GM19395 (cell line): ENCODE measurements at regions not wholly inside any gene's neighbourhood (a gene's known extent, or its start where the extent isn't known, plus 50 kb on each side); places are given as distances from the start of the nearest gene placed in this dataset.

Source experiments
- ATAC-seq: cut with Tn5 transposase; IDR thresholded peaks from one replicate; pipeline ENCODE4 v1.9.1; 2021; ENCODE audit warnings: mild to moderate bottlenecking, moderate library complexity; ENCODE audit not compliant: unreplicated experiment

GRCh38 chr3:67897351-67898336 lies 243.2 kb upstream of the SUCLG2 start:
- ATAC-seq: no peak

- no peak for ATAC-seq
Measured at GRCh38 chr3:67896130-67896529, 241.7 kb upstream of the SUCLG2 start.

- ATAC-seq: no peak
Measured at GRCh38 chr3:67894510-67894909, 240.1 kb upstream of the SUCLG2 start.

- no peak for ATAC-seq
Measured at GRCh38 chr3:67884345-67884744, 229.9 kb upstream of the SUCLG2 start.

GRCh38 chr3:67883766-67884165 lies 229.4 kb upstream of the SUCLG2 start:
- ATAC-seq: no peak

- ATAC-seq: no peak
Measured at GRCh38 chr3:67882981-67883380, 228.6 kb upstream of the SUCLG2 start.

GRCh38 chr3:67876261-67876660 lies 221.8 kb upstream of the SUCLG2 start:
- no peak for ATAC-seq

GRCh38 chr3:67875858-67876257 lies 221.4 kb upstream of the SUCLG2 start:
- ATAC-seq: no peak

- no peak for ATAC-seq
Measured at GRCh38 chr3:67875338-67875737, 220.9 kb upstream of the SUCLG2 start.

- ATAC-seq: no peak
Measured at GRCh38 chr3:67870477-67870876, 216.1 kb upstream of the SUCLG2 start.

GRCh38 chr3:67866571-67866970 lies 212.2 kb upstream of the SUCLG2 start:
- no peak for ATAC-seq

- ATAC-seq: no peak
Measured at GRCh38 chr3:67864587-67865183, 210.3 kb upstream of the SUCLG2 start.

GRCh38 chr3:67863869-67864268 lies 209.5 kb upstream of the SUCLG2 start:
- no peak for ATAC-seq

GRCh38 chr3:67860429-67860828 lies 206.0 kb upstream of the SUCLG2 start:
- no peak for ATAC-seq

- no peak for ATAC-seq
Measured at GRCh38 chr3:67858492-67858891, 204.1 kb upstream of the SUCLG2 start.

GRCh38 chr3:67856718-67857117 lies 202.3 kb upstream of the SUCLG2 start:
- no peak for ATAC-seq

- no peak for ATAC-seq
Measured at GRCh38 chr3:67854663-67855062, 200.3 kb upstream of the SUCLG2 start.

- ATAC-seq: no peak
Measured at GRCh38 chr3:67853520-67853919, 199.1 kb upstream of the SUCLG2 start.

GRCh38 chr3:67848299-67848698 lies 193.9 kb upstream of the SUCLG2 start:
- no peak for ATAC-seq

GRCh38 chr3:67846166-67846565 lies 191.8 kb upstream of the SUCLG2 start:
- no peak for ATAC-seq

- ATAC-seq: no peak
Measured at GRCh38 chr3:67832817-67833216, 178.4 kb upstream of the SUCLG2 start.

- no peak for ATAC-seq
Measured at GRCh38 chr3:67831262-67831661, 176.8 kb upstream of the SUCLG2 start.
